GM21619 (cell line): ENCODE measurements at regions not wholly inside any gene's neighbourhood (a gene's known extent, or its start where the extent isn't known, plus 50 kb on each side); places are given as distances from the start of the nearest gene placed in this dataset.
"Not testable (repeated sequence)": the region's sequence is repeated elsewhere in the genome, so short reads cannot be mapped to it uniquely, and the experiment has no call there.

Experiments
- ATAC-seq: cut with Tn5 transposase; IDR thresholded peaks from one replicate; pipeline ENCODE4 v1.9.1; 2021; ENCODE audit not compliant: unreplicated experiment

DNA sequence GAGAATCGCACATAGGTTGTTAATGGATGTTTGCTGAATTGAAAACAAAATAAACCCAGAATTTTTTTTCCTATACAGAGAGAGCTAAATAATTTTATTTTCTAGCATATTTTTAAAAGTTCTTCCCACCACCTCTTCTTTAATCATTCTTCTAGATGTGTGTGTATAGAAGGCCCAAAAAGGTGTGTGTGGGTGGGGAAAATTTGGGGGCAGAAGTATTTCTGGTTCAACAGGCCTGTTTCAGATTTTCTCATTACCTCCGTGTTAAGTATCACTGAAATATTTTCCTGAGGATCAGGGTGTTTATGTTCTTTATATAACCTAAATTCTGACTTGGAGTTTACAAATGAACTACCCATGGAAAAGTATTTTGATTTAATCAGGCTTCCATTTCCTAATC is 144.2 kb upstream of the ZNF804B start:
- no peak for ATAC-seq

DNA sequence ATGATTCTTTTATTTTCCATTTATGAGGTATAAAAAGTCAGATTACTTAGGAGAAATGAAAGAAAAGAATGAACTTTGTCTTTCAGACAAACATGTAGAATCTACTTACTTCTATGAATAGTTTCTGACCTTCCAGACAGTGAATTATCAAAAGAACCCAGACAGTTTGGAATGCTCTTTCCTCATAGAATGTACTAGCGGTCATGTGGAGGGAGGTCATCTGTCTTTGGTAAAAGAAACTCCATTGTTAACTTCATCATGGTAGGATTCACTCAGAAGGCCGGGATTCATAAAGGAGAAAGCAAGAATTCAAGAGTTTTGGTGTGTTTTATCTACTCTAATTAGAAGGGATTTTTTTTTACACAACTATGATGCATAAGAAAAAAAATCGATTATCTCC is 144.8 kb upstream of the ZNF804B start:
- no peak for ATAC-seq

DNA sequence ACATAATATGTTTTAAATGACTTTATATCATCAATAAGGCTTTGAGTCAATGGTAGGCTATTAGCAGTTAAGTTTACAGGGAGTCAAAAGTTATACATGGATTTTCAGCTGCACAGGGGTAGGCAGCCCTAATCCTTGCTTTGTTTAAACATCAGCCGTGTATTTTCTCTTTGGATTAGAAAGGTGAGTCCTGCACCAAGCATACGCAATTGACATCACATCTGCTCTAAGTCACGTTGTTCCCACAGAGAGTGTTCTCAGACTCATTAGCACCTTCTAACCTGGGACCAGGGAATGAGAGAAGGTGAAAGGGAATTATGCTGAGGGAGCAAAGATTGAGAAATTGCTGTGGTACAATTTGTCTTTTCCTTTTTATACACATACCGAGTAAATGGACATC is 148.6 kb upstream of the ZNF804B start:
- ATAC-seq: no peak

DNA sequence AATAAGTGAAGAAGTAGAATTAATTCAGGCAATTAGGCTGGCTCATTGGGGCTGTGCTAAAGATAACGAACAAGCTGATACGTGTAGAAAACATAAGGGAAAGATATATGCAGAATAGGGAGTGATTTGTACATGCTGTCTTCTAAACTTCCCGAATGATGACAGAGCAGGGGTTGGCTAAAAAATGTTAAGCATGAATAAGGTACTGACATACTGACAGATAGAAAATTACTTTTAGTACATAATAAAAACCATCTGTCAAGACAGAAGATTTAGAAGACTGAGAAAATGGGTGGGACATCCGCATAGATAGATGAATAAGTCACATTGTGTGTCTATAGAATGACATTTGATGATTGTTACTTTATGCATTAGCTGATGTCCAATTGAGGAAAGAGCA is 158.8 kb upstream of the ZNF804B start:
- ATAC-seq: no peak

DNA sequence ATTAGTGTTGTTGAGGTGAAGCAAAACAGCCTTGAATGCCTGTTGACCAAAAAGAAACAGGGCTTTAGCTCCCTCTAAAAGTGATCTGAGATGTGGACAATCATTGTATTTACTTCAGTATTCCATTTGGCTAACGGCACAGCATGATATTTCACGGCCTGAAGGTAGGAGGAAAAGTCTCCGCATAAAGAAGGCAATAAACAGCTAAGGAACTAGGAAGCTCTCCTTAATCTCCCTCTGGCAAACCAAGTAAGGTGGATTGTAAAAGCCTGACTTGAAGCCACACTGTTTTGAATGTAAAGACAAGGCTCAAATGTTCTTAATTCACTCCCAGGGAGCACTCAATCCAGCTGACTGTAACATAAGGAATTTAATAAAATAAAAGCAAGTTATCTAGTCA is 160.0 kb upstream of the ZNF804B start:
- ATAC-seq: no peak

DNA sequence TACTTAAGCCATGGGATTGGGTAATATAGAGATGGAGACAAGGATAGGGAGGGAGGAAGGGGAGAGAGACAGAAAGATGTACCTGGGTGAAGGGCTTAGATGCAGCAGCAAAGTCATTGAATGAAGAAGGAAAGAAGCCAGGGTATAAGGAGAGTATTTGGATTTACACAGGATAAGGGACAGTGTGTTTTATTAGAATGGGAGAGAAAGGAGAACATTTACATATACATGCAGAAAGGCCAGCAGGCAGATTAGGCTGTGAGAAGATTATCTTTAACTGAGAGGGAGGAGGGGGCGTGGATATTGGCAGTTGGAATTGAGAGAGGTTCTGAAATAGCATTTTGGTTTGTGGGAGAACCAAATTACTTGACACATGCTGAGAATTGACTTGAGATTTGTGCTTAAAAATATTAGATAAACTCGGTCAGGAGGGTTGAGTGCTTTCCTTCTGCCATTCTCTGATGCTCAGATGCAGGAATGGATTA is 161.5 kb upstream of the ZNF804B start:
- no peak for ATAC-seq

DNA sequence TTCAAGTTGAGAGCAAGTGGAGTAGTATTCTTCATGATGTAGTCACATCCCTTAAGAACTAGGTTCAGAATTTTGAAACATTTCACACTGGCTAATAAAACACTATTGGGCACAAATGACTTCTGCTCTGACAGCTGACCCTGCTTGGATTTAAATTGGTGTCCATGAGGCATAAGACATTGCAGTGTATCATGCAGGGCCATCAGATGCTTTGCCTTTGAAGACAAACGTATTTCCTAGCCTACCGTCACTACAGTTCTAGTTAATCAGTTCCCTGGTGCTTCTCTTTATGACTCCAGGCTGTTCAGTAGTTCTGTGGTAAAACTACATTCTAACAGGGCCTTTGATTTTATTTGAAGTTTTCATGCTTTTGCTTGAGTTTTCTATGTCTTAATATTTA is 168.5 kb upstream of the ZNF804B start:
- ATAC-seq: no peak

DNA sequence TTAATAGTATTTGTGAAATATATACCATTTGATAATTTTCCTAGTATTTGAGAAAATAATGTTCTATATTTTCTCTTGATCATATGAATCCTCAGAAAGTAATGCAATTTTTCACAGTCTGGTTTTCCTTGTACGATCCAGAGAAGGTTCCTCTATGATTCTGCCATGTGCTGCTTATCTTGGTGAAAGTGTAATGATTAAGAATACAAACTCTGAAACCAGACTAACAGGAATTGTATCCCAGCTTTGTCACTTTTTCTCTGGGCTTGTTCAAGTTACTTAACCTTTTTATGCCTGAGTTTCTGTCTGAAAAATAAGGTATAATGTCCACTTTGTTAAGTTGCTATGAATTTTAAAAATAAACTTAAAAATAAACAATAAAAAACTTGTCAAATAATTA is 169.6 kb upstream of the ZNF804B start:
- ATAC-seq: no peak

DNA sequence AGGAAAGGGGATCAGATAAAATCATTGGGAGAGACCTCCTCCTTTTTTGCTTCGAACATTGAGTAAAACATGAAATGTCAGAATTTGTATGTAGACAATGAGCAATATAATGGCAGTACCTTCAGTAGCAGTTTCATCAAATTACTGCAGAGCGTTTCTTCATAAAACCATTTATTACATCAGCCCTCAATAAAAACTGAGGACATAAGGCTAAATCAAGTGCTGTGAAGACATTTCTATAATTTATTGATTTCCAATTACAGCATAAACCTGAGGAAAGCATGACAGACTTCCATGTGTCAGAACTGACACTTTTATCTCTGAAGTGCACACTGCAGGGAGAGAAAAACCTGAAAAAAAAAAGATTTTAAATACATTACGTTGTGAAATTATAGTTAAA is 172.6 kb upstream of the ZNF804B start:
- ATAC-seq: no peak

DNA sequence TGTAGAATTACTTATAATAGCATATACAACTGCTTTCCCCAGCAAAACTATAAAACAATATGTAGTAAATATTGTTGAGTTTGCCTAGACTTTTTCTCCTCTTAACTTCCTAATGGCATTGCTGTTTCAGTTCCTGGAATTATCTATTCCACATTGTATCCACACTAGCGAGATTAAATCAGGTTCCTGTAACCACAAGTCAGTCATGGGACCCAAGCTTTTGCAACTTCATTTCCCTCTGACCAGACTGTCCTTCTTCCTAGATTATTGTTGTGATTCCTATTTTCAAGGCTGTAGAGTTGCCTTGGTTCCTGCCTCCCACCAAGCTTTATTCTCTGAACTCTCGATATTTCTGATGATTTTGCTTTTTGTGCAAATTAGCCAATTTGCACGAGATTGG is 173.3 kb upstream of the ZNF804B start:
- no peak for ATAC-seq

DNA sequence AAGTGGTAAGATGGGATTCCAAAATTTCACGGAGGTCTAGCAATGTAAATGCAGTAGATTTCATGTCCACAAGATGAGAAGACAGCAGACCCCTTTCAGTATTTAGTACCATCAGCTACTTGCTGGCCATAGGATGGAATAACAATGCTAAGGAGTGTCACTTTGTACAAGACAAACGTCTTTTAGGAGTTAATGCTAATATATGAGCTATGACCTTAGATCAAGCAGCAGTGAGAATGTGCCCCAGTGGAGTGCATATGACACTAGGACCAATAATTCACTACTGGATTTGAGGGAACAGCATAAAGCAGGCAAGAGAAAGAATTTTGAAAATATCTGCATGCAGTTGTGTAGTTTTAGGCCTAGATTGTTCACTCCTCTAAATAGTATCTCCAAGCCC is 182.8 kb upstream of the ZNF804B start:
- no peak for ATAC-seq

DNA sequence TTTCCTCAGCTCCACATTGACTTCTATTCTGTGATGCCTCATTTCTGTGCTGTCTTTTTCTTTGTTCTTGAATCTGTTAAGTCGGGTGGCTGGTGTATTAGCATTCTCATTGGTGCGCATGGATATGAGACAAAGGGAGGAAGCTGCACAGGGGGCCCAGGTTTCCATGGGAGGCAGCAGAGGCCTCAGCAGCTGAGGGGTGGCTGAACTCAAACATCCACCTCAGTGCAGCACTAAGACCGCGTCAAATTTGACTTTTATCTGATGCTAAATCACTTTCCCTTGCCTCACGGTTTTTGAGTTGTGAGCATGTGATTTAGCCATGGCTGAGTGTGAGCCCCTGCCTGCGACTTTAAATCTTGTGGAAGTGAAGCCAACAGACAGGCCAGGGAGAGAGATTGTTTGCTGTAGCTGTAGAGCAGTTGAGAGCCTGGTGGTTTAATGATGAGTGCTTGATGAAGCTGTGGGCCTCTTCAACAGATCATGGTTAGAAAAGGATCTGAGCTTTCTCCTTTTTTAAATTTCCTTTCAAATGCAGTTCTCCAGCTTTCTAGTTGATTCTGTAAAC is 193.3 kb upstream of the ZNF804B start:
- ATAC-seq: no peak

DNA sequence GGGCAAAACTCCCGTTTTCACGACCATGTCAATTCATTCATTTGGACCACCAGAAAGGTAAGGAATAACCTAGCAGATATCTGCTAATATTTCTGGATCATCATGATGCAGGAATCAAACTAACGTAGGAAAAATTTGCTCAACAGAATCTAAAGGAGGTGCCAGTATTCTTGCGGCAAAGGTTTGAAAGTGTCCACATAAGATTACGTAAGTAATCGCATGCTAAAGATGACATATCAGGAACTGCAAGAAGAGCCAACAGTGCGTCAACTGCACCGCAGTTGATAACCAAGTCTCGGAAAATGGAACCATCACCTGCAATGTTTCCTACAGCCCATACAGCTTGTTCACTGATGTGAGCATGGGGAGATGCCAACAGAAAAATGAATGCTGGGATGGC is 194.1 kb upstream of the ZNF804B start:
- no peak for ATAC-seq

DNA sequence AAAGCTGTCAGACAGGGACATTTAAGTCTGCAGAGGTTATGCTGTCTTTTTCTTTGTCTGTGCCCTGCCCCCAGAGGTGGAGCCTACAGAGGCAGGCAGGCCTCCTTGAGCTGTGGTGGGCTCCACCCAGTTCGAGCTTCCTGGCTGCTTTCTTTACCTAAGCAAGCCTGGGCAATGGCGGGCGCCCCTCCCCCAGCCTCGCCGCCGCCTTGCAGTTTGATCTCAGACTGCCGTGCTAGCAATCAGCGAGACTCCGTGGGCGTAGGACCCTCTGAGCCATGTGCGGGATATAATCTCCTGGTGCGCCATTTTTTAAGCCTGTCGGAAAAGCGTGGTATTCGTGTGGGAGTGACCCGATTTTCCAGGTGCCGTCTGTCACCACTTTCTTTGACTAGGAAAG is 203.1 kb upstream of the ZNF804B start:
- ATAC-seq: not testable (repeated sequence)

DNA sequence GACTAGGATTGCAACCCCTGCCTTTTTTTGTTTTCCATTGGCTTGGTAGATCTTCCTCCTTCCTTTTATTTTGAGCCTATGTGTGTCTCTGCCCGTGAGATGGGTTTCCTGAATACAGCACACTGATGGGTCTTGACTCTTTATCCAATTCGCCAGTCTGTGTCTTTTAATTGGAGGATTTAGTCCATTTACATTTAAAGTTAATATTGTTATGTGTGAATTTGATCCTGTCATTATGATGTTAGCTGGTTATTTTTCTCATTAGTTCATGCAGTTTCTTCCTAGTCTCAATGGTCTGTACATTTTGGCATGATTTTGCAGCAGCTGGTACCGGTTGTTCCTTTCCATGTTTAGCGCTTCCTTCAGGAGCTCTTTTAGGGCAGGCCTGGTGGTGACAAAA is 204.7 kb upstream of the ZNF804B start:
- ATAC-seq: not testable (repeated sequence)

DNA sequence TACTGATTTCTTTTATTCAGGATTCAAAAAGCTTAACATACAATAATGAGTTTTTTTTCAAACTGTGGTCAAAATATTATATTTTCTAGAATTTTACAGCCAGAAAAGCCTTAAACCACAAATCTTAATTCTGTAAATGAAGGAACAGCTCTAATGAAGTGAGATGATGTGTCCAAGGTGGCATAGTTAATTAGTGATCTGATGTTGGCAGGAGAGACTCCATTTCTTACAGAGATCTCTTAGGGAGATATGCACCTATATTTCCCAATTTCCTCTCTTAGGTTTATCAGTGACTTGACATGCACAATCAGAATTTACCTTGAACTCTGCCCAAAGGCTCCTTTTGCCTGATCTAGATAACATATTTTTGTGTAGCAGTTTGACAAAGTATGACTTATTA is 211.1 kb upstream of the ZNF804B start:
- no peak for ATAC-seq

DNA sequence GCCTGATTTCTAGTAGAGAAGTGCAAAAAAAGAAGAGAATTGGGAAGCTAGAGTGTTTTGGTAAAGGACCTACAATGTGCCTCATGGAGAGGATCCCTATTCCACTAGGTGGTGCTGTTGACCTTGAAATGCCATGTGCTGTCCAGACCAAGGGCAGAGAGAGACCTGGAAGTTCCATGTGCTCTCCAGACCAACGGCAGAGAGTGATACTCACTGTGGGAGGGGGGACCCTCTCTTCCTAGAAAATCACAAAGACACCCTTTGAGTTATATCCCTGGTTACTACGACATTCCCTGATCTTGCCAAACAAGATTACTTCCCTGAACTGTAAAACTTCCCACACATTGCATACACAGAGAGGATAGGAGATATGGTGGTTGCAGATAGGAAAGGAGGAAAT is 212.7 kb upstream of the ZNF804B start:
- ATAC-seq: no peak

DNA sequence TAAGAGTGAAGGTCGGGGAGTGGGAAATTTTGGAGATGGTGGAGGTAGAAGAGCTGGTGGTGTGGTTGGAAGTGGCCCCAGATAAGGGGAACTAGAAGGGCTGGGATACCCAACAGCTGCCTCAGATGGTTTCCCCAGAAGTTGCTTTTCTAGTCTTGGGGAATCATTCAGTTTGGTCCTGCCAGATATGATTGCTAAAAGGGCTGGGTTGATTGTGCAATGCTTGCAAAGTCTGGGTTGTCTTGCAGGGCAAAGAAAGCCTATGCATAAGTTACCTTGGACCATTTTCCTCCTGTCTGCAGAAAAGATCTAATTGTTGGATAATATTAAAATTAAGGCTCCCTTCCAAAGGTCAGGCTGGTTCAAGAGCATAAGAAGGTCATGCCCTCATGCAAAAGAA is 213.8 kb upstream of the ZNF804B start:
- ATAC-seq: no peak

DNA sequence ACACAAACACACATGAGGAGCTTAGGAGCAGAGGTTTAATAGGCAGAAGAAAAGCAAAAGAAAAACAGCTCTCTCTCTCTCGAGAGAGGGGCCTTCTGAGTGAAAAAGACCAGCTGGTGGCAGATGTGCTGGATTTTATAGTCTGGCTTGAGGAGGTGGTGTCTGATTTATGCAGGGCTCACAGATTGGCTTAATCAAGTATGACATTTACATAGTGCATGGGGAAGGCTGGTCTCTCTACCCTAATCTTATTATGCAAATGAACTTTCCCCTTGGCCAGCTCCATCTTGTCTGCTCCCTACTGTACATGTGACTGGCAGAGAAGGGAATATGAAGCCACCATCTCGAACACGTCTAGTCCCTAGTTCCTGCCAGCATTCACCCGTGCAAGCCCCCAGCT is 219.5 kb upstream of the ZNF804B start:
- ATAC-seq: no peak

DNA sequence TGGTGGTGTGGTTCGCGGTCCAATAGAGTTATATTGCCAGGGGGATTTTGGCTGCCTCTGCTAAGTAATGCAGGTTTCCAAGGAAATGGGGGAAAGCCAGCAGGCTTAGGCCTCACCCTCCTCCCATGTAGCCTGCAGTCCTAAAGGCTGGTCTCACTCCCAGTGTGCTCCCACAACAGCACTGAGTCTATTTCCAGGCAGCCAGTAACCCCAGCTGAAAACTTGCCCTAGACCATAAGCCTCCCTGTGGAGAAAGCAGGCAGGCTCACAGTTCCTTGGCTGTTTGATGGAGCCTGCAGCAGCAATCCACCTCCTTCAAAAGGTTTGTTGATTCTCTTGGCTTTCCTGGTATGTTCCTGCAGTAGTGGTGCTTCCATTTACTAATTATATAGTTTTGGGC is 220.0 kb upstream of the ZNF804B start:
- no peak for ATAC-seq

DNA sequence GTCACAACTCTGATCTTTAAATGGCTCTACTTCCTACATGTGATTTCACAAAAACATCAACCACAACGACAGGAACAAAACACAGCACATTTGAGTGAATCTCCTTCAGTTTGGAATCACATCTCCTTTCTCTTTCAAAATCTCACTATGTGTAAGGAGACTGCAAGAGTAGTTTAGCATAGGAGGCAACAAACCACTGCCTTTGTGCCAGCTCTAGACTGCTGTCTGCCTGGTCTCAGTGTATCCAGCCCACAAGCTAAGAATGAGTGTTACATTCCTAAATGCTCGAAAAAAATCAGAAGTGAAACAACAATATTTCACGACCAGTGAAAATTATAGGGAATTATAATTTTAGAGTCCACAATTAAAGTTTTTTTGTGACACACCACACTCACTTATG is 217.0 kb upstream of the STEAP4 start:
- ATAC-seq: no peak

DNA sequence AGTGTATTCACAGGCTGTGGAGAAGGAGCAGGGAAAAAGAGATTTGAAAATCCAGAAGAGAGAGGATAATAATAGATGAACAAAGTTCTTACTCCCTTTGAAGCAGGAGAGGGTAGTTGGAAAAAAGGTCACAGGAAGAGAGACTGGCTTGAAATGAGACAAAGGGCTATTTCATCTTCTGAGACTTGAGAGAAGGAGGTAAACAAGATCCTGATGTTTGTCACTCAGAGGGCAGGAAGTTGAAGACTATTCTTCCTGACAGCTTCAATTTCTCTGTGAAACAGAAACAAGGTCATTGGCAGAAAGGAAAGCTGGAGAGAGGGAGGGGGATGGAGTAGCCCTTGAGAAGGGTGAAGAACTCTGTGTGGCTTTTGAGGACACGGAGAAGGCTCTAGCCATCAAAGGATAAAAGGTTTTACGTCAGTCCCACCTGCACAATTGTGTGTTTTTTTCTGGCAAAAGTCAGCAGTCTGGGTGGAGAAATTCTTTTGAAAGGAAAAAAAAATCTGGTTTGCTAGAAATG is 216.1 kb upstream of the STEAP4 start:
- no peak for ATAC-seq

DNA sequence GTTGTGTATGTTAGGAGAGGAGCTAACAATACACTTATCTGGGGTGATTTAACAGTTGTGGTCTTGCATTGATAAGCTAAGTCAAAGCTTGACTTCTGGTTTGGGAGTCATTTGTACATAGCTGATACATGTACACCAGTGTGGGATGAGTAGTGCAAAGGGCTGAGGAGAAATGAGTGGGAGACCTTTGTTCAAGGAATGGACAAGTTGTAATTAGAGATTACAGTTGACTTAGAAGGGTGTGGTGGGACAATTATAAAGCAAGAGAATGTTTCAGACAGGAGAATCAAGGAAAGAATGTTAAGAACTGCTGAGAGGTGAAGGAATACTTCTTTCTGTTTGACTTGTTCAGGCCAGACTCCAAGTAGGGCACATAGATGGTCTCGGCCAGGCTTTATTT is 209.7 kb upstream of the STEAP4 start:
- ATAC-seq: no peak
